ENCODE measurements at regions not wholly inside any gene's neighbourhood (a gene's known extent, or its start where the extent isn't known, plus 50 kb on each side); places are given as distances from the start of the nearest gene placed in this dataset.

DNA sequence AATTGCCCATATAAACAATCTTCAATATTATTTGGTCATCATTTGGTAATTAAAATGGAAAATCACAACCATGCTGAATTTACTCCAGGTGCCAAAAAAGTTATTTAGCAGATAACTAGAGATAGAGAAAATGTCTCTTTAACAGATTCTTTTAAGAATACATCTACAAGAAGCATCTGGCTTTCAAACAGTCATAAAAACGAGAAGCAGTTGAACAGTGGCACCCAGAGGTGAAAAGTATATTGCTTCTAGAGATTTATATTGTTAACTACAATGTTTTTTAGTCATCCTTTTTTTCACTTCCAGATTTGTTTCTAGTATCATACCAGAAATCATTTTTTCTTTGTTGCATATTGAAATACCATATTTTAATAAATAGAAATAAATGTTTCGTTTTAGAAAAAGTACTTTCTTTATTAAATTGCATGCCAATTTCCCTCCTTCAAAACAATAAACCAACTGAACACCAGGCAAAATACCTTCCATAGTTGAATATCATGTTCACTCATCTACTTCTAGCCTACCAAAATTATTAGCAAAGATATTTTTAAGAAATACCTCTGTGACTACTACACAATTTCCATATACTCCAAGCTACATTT lies 65.4 kb upstream of the HNRNPA3 start:
- CTCF ChIA-PET (ENCODE audit: unreplicated experiment) = no interaction called here
- no peak for TF ChIP-seq EZH2phosphoT487 (IDR thresholded peaks at IDR 0.05; ENCODE audit: borderline replicate concordance, low read depth, low read length)
- TF ChIP-seq, protein P1, sequence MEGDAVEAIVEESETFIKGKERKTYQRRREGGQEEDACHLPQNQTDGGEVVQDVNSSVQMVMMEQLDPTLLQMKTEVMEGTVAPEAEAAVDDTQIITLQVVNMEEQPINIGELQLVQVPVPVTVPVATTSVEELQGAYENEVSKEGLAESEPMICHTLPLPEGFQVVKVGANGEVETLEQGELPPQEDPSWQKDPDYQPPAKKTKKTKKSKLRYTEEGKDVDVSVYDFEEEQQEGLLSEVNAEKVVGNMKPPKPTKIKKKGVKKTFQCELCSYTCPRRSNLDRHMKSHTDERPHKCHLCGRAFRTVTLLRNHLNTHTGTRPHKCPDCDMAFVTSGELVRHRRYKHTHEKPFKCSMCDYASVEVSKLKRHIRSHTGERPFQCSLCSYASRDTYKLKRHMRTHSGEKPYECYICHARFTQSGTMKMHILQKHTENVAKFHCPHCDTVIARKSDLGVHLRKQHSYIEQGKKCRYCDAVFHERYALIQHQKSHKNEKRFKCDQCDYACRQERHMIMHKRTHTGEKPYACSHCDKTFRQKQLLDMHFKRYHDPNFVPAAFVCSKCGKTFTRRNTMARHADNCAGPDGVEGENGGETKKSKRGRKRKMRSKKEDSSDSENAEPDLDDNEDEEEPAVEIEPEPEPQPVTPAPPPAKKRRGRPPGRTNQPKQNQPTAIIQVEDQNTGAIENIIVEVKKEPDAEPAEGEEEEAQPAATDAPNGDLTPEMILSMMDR (conservative IDR thresholded peaks at IDR 0.05; ENCODE audit: low read length) = peak; percentile 88

DNA sequence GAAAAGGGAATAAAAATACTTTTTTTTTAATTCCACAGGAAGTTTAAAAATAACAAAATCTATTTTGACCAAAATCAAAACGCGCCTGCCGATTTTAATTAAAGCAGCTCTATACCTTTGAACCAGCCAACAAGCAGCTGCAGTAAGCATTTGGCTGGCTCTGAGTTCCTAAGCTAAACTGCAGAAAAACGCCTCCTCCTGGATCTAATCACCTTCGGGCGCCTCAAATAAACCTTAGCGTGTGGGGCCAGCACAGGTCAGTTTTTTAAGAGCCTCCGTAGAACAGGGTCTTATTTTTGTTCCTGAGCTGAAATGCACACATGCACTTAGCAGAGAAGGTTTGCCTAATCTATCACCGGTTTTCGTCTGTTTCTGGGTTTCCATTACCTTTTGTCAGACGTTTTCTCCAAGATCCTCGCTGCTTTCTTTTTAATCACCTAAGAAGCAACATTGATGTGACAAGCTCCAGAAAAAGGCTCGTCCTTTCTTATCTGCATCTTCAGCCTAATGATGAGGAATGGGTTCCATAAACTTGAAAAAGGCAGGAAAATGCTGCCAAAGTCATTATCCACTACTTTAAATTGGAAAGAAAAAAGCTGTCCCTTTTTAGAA lies 64.7 kb upstream of the HNRNPA3 start:
- intact Hi-C loops (cut with micrococcal nuclease; ENCODE audit: unreplicated experiment) = loop anchor here (2.0 to 10.0 kb wide), 4 partner anchors 121 to 1021 kb away; no protein-coding TSS in a partner anchor
- H3K4me1 ChIP-seq (ENCODE audit: insufficient read depth, low read length, poor library complexity, severe bottlenecking) = peaks cover 9% of the 10 kb centered on the region
- H3K9me2 ChIP-seq (ENCODE audit: insufficient read depth, low read length) = no peaks in the 10 kb centered on the region
- peak overlapping the region; percentile 82 for H3K4me2 ChIP-seq (ENCODE audit: low read length)
- H3K36me3 ChIP-seq (ENCODE audit: insufficient read depth, low read length) = no peaks in the 10 kb centered on the region
- H3K27ac ChIP-seq (ENCODE audit: low read depth, low read length, poor library complexity, severe bottlenecking) = no peak overlapping the region
- peak overlapping the region; percentile 77; the same call in 1 of the 2 replicates for H2AFZ ChIP-seq (ENCODE audit: low read length)
- H3K79me2 ChIP-seq (ENCODE audit: insufficient read depth, low read depth, low read length) = no peaks in the 10 kb centered on the region
- BruUV-seq (replicated peaks) = no TSS peak
- CTCF ChIA-PET (ENCODE audit: unreplicated experiment) = interaction anchor here (2.2 kb wide), 1 partner anchor 18 kb away, joined by 5 read pairs; no protein-coding TSS in a partner anchor
- peak overlapping the region; percentile 65 for H3K4me3 ChIP-seq (ENCODE audit: low read depth, low read length, poor library complexity, severe bottlenecking)
- no peaks in the 10 kb centered on the region for H3K9me3 ChIP-seq (ENCODE audit: low read length)
- no peak for TF ChIP-seq EZH2phosphoT487 (IDR thresholded peaks at IDR 0.05; ENCODE audit: borderline replicate concordance, low read depth, low read length)
- TF ChIP-seq, protein P1 (conservative IDR thresholded peaks at IDR 0.05; ENCODE audit: low read length) = no peak
- POLR2A ChIA-PET = interaction anchor here (0.6 to 1.3 kb wide), 4 partner anchors 17 to 161 kb away, joined by 3 to 5 read pairs (median 4); no protein-coding TSS in a partner anchor
- H4K20me1 ChIP-seq (ENCODE audit: insufficient read depth, low read length) = no peaks in the 10 kb centered on the region
- DNase-seq (ENCODE audit: low spot score) = no peak

More for the DNA sequence above, 65.4 kb upstream of the HNRNPA3 start:
- Histone ChIP-seq H3K4me2 (ENCODE audit: low read length) (no peak overlapping the region), H3K9me3 (ENCODE audit: low read length) (no peaks in the 10 kb centered on the region), H3K27ac (ENCODE audit: low read depth, low read length, poor library complexity, severe bottlenecking) (no peak overlapping the region), H3K9me2 (ENCODE audit: insufficient read depth, low read length) (no peaks in the 10 kb centered on the region), H4K20me1 (ENCODE audit: insufficient read depth, low read length) (no peaks in the 10 kb centered on the region), H3K4me1 (ENCODE audit: insufficient read depth, low read length, poor library complexity, severe bottlenecking) (peaks cover 9% of the 10 kb centered on the region), H3K4me3 (ENCODE audit: low read depth, low read length, poor library complexity, severe bottlenecking) (no peak overlapping the region), H3K36me3 (ENCODE audit: insufficient read depth, low read length) (no peaks in the 10 kb centered on the region), H3K79me2 (ENCODE audit: insufficient read depth, low read depth, low read length) (no peaks in the 10 kb centered on the region), H2AFZ (ENCODE audit: low read length) (no peak overlapping the region)
- POLR2A ChIA-PET = interaction anchor here (0.6 kb wide), 2 partner anchors 17 to 162 kb away, joined by 3 read pairs; no protein-coding TSS in a partner anchor
- intact Hi-C loops (cut with micrococcal nuclease; ENCODE audit: unreplicated experiment) = loop anchor here (2.0 to 10.0 kb wide), 4 partner anchors 120 to 1020 kb away; no protein-coding TSS in a partner anchor
- no TSS peak for BruUV-seq (replicated peaks)
- peak; percentile 61 for DNase-seq (ENCODE audit: low spot score)
